OCI-LY1 (cell line): ENCODE measurements at regions not wholly inside any gene's neighbourhood (a gene's known extent, or its start where the extent isn't known, plus 50 kb on each side); places are given as distances from the start of the nearest gene placed in this dataset.

Source experiments
- H2AFZ ChIP-seq: fragments of 200-600 bp; sonication (generic), shearing (Covaris generic); 2 replicates; pipeline ENCODE4 v1.6.0; 2014; ENCODE audit warnings: antibody characterized with exemption, mild to moderate bottlenecking, low read length
- H3F3A ChIP-seq: fragments of 200-600 bp; sonication (generic), shearing (Covaris generic); 2 replicates; pipeline ENCODE4 v1.6.0; 2014; ENCODE audit warnings: mild to moderate bottlenecking, antibody characterized with exemption, low read length, moderate library complexity; ENCODE audit not compliant: insufficient read depth
- H3K27ac ChIP-seq: fragments of 200-600 bp; sonication (generic); 2 replicates; pipeline ENCODE4 v1.5.1; 2014; ENCODE audit warnings: low read length, mixed run types, mild to moderate bottlenecking, low read depth; ENCODE audit not compliant: poor library complexity, severe bottlenecking
- H3K27me3 ChIP-seq: fragments of 200-600 bp; sonication (generic); 2 replicates; pipeline ENCODE4 v1.6.0; 2014; ENCODE audit warnings: antibody characterized with exemption, mild to moderate bottlenecking, low read length, moderate library complexity; ENCODE audit not compliant: insufficient read depth
- H3K36me3 ChIP-seq: fragments of 200-600 bp; sonication (generic); 2 replicates; pipeline ENCODE4 v1.6.1; 2014; ENCODE audit warnings: mild to moderate bottlenecking, antibody characterized with exemption, low read length, moderate library complexity, mixed read lengths; ENCODE audit not compliant: insufficient read depth
- H3K4me1 ChIP-seq: fragments of 200-600 bp; sonication (generic); 2 replicates; pipeline ENCODE4 v1.5.1; 2014; ENCODE audit warnings: mild to moderate bottlenecking, low read length, moderate library complexity; ENCODE audit not compliant: insufficient read depth, severe bottlenecking
- H3K4me2 ChIP-seq: fragments of 200-600 bp; sonication (generic), shearing (Covaris generic); 2 replicates; pipeline ENCODE4 v1.6.1; 2014; ENCODE audit warnings: low read length
- H3K4me3 ChIP-seq: fragments of 200-600 bp; sonication (generic); 2 replicates; pipeline ENCODE4 v1.5.1; 2014; ENCODE audit warnings: low read length, low read depth, mild to moderate bottlenecking, mixed read lengths; ENCODE audit not compliant: poor library complexity, severe bottlenecking
- H3K79me2 ChIP-seq: fragments of 200-600 bp; shearing (Covaris generic); 2 replicates; pipeline ENCODE4 v1.6.1; 2016; ENCODE audit warnings: mixed run types, low read length, mixed read lengths; ENCODE audit not compliant: insufficient read depth
- H3K9ac ChIP-seq: fragments of 200-600 bp; sonication (generic), shearing (Covaris generic); 2 replicates; pipeline ENCODE4 v1.6.1; 2014; ENCODE audit warnings: mild to moderate bottlenecking, low read length, mixed read lengths
- H3K9me2 ChIP-seq: fragments of 200-600 bp; sonication (generic), shearing (Covaris generic); 2 replicates; pipeline ENCODE4 v1.6.1; 2014; ENCODE audit warnings: low read depth, mild to moderate bottlenecking, low read length, mixed read lengths
- H3K9me3 ChIP-seq: fragments of 200-600 bp; shearing (Covaris generic); 2 replicates; pipeline ENCODE4 v1.6.1; 2014; ENCODE audit warnings: low read length, mixed read lengths
- H4K20me1 ChIP-seq: fragments of 200-600 bp; sonication (generic), shearing (Covaris generic); 2 replicates; pipeline ENCODE4 v1.6.0; 2016; ENCODE audit warnings: mild to moderate bottlenecking, low read length; ENCODE audit not compliant: insufficient read depth
- CTCF ChIP-seq: fragments of 200-600 bp; sonication (generic), shearing (Covaris generic); IDR thresholded peaks from 2 replicates; pipeline ENCODE4 v1.5.1; 2017; ENCODE audit warnings: mild to moderate bottlenecking, antibody characterized with exemption, low read length, moderate library complexity, mixed read lengths
- EZH2 ChIP-seq: fragments of 200-600 bp; sonication (generic), shearing (Covaris generic); IDR thresholded peaks from 2 replicates; pipeline ENCODE4 v1.8.0; 2017; ENCODE audit warnings: borderline replicate concordance, mixed run types, mild to moderate bottlenecking, antibody characterized with exemption, low read length, moderate library complexity, mixed read lengths

DNA sequence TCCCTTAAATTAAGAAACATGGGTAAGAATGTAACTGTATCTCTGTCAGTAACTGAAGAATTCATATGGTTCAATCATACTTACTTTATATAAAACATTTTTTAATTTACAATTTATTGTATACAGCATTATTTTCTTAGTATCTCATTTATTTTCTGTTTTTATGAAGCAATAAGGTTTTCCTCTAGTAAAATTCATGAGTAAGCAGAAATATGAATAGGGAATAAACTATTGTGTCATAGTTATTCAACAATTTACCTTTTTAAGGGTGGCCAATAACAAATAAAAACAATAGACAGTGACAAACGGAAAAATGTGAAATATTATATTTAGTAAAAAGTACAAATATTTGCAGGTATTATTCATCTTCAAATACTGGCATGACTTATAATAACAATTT, 624.4 kb downstream of the TECRL start:
- no peak for TF ChIP-seq EZH2
- TF ChIP-seq CTCF = no peak
- H3K79me2 ChIP-seq = no peaks in the 10 kb centered on the region
- H3K36me3 ChIP-seq = no peaks in the 10 kb centered on the region
- H3K9me3 ChIP-seq = no peaks in the 10 kb centered on the region
- no peaks in the 10 kb centered on the region for H3F3A ChIP-seq
- H4K20me1 ChIP-seq = no peaks in the 10 kb centered on the region
- H3K27me3 ChIP-seq = no peaks in the 10 kb centered on the region
- no peaks in the 10 kb centered on the region for H3K4me1 ChIP-seq
- no peak overlapping the region for H2AFZ ChIP-seq
- no peak overlapping the region for H3K27ac ChIP-seq
- H3K4me2 ChIP-seq = no peak overlapping the region
- no peak overlapping the region for H3K4me3 ChIP-seq
- no peak overlapping the region for H3K9ac ChIP-seq
- no peaks in the 10 kb centered on the region for H3K9me2 ChIP-seq

- no peaks in the 10 kb centered on the region for H3K27me3 ChIP-seq
- no peak overlapping the region for H3K4me2 ChIP-seq
- H3K4me3 ChIP-seq = no peak overlapping the region
- no peaks in the 10 kb centered on the region for H4K20me1 ChIP-seq
- H3K9me3 ChIP-seq = no peaks in the 10 kb centered on the region
- no peak overlapping the region for H2AFZ ChIP-seq
- no peaks in the 10 kb centered on the region for H3K4me1 ChIP-seq
- no peak overlapping the region for H3K9ac ChIP-seq
- no peaks in the 10 kb centered on the region for H3K79me2 ChIP-seq
- no peaks in the 10 kb centered on the region for H3F3A ChIP-seq
- H3K36me3 ChIP-seq = no peaks in the 10 kb centered on the region
- TF ChIP-seq EZH2 (no peak), CTCF (no peak)
- no peaks in the 10 kb centered on the region for H3K9me2 ChIP-seq
- H3K27ac ChIP-seq = no peak overlapping the region
Observed at GRCh38 chr4:63777601-63778000, 631.6 kb downstream of the TECRL start.

GRCh38 chr4:63764400-63764799, 644.9 kb downstream of the TECRL start:
- Histone ChIP-seq H3K9me3 (no peaks in the 10 kb centered on the region), H3K27me3 (no peaks in the 10 kb centered on the region), H3K27ac (no peak overlapping the region), H3K9ac (no peak overlapping the region), H3K79me2 (no peaks in the 10 kb centered on the region), H3K4me1 (no peaks in the 10 kb centered on the region), H3K4me3 (no peak overlapping the region), H3K4me2 (no peak overlapping the region), H3F3A (no peaks in the 10 kb centered on the region; the same call in 1 of the 2 replicates), H2AFZ (no peak overlapping the region), H4K20me1 (no peaks in the 10 kb centered on the region), H3K36me3 (no peaks in the 10 kb centered on the region), H3K9me2 (no peaks in the 10 kb centered on the region)
- TF ChIP-seq CTCF (no peak), EZH2 (no peak)
